Peyer's patch (tissue), 4 donors: ENCODE measurements at regions not wholly inside any gene's neighbourhood (a gene's known extent, or its start where the extent isn't known, plus 50 kb on each side); places are given as distances from the start of the nearest gene placed in this dataset.

ENCODE experiments used
- POLR2A ChIP-seq, 2 donors: fragments of 450-650 bp; IDR thresholded peaks; one replicate each; pipeline ENCODE4 v1.5.1; 2017; ENCODE audit warnings: antibody characterized with exemption in 2 of 2, mild to moderate bottlenecking in 2 of 2, moderate library complexity in 2 of 2
- TF ChIP-seq, protein P1 (sequence below), 6 experiments: fragments of 450-650 bp in 4 of 6; fragments of 200-600 bp in 2 of 6; sonication (generic) in 1 of 6; IDR thresholded peaks; one replicate each; pipeline ENCODE4 v1.5.1; 2017 to 2019; ENCODE audit warnings: antibody characterized with exemption in 6 of 6, mild to moderate bottlenecking in 3 of 6, moderate library complexity in 1 of 6

DNA sequence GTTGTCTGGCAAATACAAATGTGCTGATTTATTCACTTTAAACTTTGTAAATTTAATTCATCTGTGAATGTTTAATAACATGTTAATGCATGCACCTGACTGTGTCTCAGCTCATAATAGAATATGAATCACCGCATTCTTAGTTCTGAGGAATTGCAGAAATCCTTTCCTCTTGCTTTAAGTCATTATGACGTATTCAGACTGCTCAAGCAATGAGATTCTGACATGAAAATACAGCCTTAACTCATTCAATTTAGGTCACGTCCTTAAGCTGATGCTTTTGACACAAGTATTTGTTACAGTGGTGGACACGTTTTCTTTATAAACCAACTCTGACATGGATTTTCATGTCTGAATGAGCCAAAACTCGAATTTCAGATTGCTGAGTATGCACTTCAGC is 541.0 kb upstream of the KLF12 start:
- TF ChIP-seq, protein P1, sequence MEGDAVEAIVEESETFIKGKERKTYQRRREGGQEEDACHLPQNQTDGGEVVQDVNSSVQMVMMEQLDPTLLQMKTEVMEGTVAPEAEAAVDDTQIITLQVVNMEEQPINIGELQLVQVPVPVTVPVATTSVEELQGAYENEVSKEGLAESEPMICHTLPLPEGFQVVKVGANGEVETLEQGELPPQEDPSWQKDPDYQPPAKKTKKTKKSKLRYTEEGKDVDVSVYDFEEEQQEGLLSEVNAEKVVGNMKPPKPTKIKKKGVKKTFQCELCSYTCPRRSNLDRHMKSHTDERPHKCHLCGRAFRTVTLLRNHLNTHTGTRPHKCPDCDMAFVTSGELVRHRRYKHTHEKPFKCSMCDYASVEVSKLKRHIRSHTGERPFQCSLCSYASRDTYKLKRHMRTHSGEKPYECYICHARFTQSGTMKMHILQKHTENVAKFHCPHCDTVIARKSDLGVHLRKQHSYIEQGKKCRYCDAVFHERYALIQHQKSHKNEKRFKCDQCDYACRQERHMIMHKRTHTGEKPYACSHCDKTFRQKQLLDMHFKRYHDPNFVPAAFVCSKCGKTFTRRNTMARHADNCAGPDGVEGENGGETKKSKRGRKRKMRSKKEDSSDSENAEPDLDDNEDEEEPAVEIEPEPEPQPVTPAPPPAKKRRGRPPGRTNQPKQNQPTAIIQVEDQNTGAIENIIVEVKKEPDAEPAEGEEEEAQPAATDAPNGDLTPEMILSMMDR (IDR thresholded peaks at IDR 0.05) = no peak
- no peak for TF ChIP-seq POLR2A (IDR thresholded peaks at IDR 0.05)
